Mesendoderm (in vitro differentiated cells): ENCODE measurements at regions not wholly inside any gene's neighbourhood (a gene's known extent, or its start where the extent isn't known, plus 50 kb on each side); places are given as distances from the start of the nearest gene placed in this dataset.
A peak's percentile ranks its signal among the peaks of the same experiment; 100 is the strongest.

Experiments
- DNase-seq: peaks from one replicate; pipeline ENCODE4 v3.0.0; 2013
- H2AK5ac ChIP-seq: 2 replicates; pipeline ENCODE4 v1.6.1; 2013; ENCODE audit warnings: low read length, inconsistent platforms
- H2BK120ac ChIP-seq: 2 replicates; pipeline ENCODE4 v1.6.1; 2013; ENCODE audit warnings: low read depth, mild to moderate bottlenecking, low read length, moderate library complexity, mixed read lengths
- H2BK15ac ChIP-seq: replicated peaks from 2 replicates; pipeline ENCODE4 v1.6.1; 2013; ENCODE audit warnings: low read depth, mild to moderate bottlenecking, moderate library complexity
- H2BK5ac ChIP-seq: 2 replicates; pipeline ENCODE4 v1.6.1; 2013; ENCODE audit warnings: low read length, inconsistent platforms
- H3K18ac ChIP-seq: 2 replicates; pipeline ENCODE4 v1.6.1; 2013; ENCODE audit warnings: mild to moderate bottlenecking, low read length, mixed read lengths
- H3K23ac ChIP-seq: one replicate; pipeline ENCODE4 v1.6.1; 2013; ENCODE audit warnings: low read length
- H3K27ac ChIP-seq: 2 replicates; pipeline ENCODE4 v1.5.1; 2013; ENCODE audit warnings: low read depth, mild to moderate bottlenecking, inconsistent platforms, low read length, moderate library complexity
- H3K27me3 ChIP-seq: 2 replicates; pipeline ENCODE4 v1.6.1; 2013; ENCODE audit warnings: low read length, control low read depth, mild to moderate bottlenecking, inconsistent platforms; ENCODE audit not compliant: insufficient read depth, poor library complexity
- H3K36me3 ChIP-seq: 2 replicates; pipeline ENCODE4 v1.6.1; 2013; ENCODE audit warnings: low read length, inconsistent platforms; ENCODE audit not compliant: control insufficient read depth, insufficient read depth
- H3K4ac ChIP-seq: one replicate; pipeline ENCODE4 v1.6.1; 2013; ENCODE audit warnings: low read depth, mild to moderate bottlenecking, low read length, moderate library complexity
- H3K4me1 ChIP-seq: 2 replicates; pipeline ENCODE4 v1.6.1; 2013; ENCODE audit warnings: low read depth, low read length, inconsistent platforms; ENCODE audit not compliant: control insufficient read depth
- H3K4me2 ChIP-seq: 2 replicates; pipeline ENCODE4 v1.6.1; 2013; ENCODE audit warnings: low read length
- H3K4me3 ChIP-seq: 2 replicates; pipeline ENCODE4 v1.5.1; 2013; ENCODE audit warnings: mild to moderate bottlenecking, low read length
- H3K56ac ChIP-seq: one replicate; pipeline ENCODE4 v1.6.1; 2013; ENCODE audit warnings: low read length
- H3K79me1 ChIP-seq: 2 replicates; pipeline ENCODE4 v1.6.1; 2013; ENCODE audit warnings: low read length, inconsistent platforms
- H3K79me2 ChIP-seq: 2 replicates; pipeline ENCODE4 v1.6.1; 2013; ENCODE audit warnings: mild to moderate bottlenecking, low read length; ENCODE audit not compliant: control insufficient read depth, insufficient read depth
- H3K9ac ChIP-seq: 2 replicates; pipeline ENCODE4 v1.6.1; 2013; ENCODE audit warnings: low read length, inconsistent platforms
- H4K5ac ChIP-seq: one replicate; pipeline ENCODE4 v1.6.1; 2013; ENCODE audit warnings: low read length
- H4K8ac ChIP-seq: one replicate; pipeline ENCODE4 v1.6.1; 2013; ENCODE audit warnings: low read depth, mild to moderate bottlenecking, control low read depth, low read length, moderate library complexity
- WGBS: extraction: QIAGEN DNeasy Blood & Tissue Kit; methylation state at CpG from one replicate; pipeline ENCODE4 v1.1.7; 2013; ENCODE audit warnings: low lambda C conversion rate, missing lambda C conversion rate; ENCODE audit not compliant: insufficient coverage; ENCODE audit errors: extremely low coverage; 5-methylcytosine and 5-hydroxymethylcytosine counted together

GRCh38 chr14:84197704-84198103 lies 1332.2 kb upstream of the FLRT2 start:
- no peaks in the 10 kb centered on the region for H3K79me1 ChIP-seq
- no peak overlapping the region for H3K23ac ChIP-seq
- H4K5ac ChIP-seq: no peak overlapping the region
- no peak overlapping the region for H3K56ac ChIP-seq
- no peak overlapping the region for H3K9ac ChIP-seq
- no peak overlapping the region for H3K18ac ChIP-seq
- no peak overlapping the region for H3K4me3 ChIP-seq
- H3K4me2 ChIP-seq: no peak overlapping the region
- H2BK5ac ChIP-seq: no peak overlapping the region
- H3K27ac ChIP-seq: no peak overlapping the region
- H3K79me2 ChIP-seq: no peaks in the 10 kb centered on the region
- H2BK15ac ChIP-seq: no peak overlapping the region
- WGBS: no CpG with 5 or more reads among the region's 1 CpG
- H4K8ac ChIP-seq: no peak overlapping the region
- no peak overlapping the region for H3K4ac ChIP-seq
- DNase-seq: no peak
- H3K4me1 ChIP-seq: no peaks in the 10 kb centered on the region
- no peaks in the 10 kb centered on the region for H3K36me3 ChIP-seq
- no peak overlapping the region for H2AK5ac ChIP-seq
- H3K27me3 ChIP-seq: no peaks in the 10 kb centered on the region
- H2BK120ac ChIP-seq: no peak overlapping the region

GRCh38 chr14:84202486-84202885 lies 1327.5 kb upstream of the FLRT2 start:
- Histone ChIP-seq H3K4ac (no peak overlapping the region), H3K9ac (no peak overlapping the region), H3K4me3 (no peak overlapping the region), H3K4me1 (no peaks in the 10 kb centered on the region), H4K8ac (no peak overlapping the region), H3K23ac (no peak overlapping the region), H2BK5ac (no peak overlapping the region), H3K27ac (no peak overlapping the region), H2BK15ac (no peak overlapping the region), H2AK5ac (no peak overlapping the region), H3K79me2 (no peaks in the 10 kb centered on the region), H3K36me3 (no peaks in the 10 kb centered on the region), H4K5ac (no peak overlapping the region), H3K27me3 (no peaks in the 10 kb centered on the region), H3K18ac (no peak overlapping the region), H2BK120ac (no peak overlapping the region), H3K56ac (no peak overlapping the region), H3K4me2 (no peak overlapping the region), H3K79me1 (no peaks in the 10 kb centered on the region)
- WGBS: no CpG with 5 or more reads among the region's 2 CpGs
- peak; percentile 69 for DNase-seq

GRCh38 chr14:84203896-84204295 lies 1326.0 kb upstream of the FLRT2 start:
- no peak overlapping the region for H3K56ac ChIP-seq
- no peak overlapping the region for H2AK5ac ChIP-seq
- H3K4me1 ChIP-seq: no peaks in the 10 kb centered on the region
- no peak overlapping the region for H3K4me2 ChIP-seq
- no peak overlapping the region for H2BK5ac ChIP-seq
- DNase-seq: no peak
- no peak overlapping the region for H4K5ac ChIP-seq
- no peaks in the 10 kb centered on the region for H3K36me3 ChIP-seq
- H3K27me3 ChIP-seq: no peaks in the 10 kb centered on the region
- H3K18ac ChIP-seq: no peak overlapping the region
- no peak overlapping the region for H4K8ac ChIP-seq
- no peak overlapping the region for H2BK15ac ChIP-seq
- no peak overlapping the region for H2BK120ac ChIP-seq
- no peak overlapping the region for H3K27ac ChIP-seq
- no peak overlapping the region for H3K9ac ChIP-seq
- no peak overlapping the region for H3K4me3 ChIP-seq
- H3K79me2 ChIP-seq: no peaks in the 10 kb centered on the region
- no peaks in the 10 kb centered on the region for H3K79me1 ChIP-seq
- no peak overlapping the region for H3K4ac ChIP-seq
- no peak overlapping the region for H3K23ac ChIP-seq

GRCh38 chr14:84208451-84208850 lies 1321.5 kb upstream of the FLRT2 start:
- Histone ChIP-seq H3K27ac (no peak overlapping the region), H2AK5ac (no peak overlapping the region), H3K79me1 (no peaks in the 10 kb centered on the region), H3K4me2 (no peak overlapping the region), H3K23ac (no peak overlapping the region), H2BK120ac (no peak overlapping the region), H3K36me3 (no peaks in the 10 kb centered on the region), H3K4me3 (no peak overlapping the region), H2BK15ac (no peak overlapping the region), H3K18ac (no peak overlapping the region), H3K4ac (no peak overlapping the region), H4K5ac (no peak overlapping the region), H2BK5ac (no peak overlapping the region), H3K9ac (no peak overlapping the region), H3K56ac (no peak overlapping the region), H3K27me3 (no peaks in the 10 kb centered on the region), H3K79me2 (no peaks in the 10 kb centered on the region), H3K4me1 (no peaks in the 10 kb centered on the region), H4K8ac (no peak overlapping the region)
- no CpG with 5 or more reads among the region's 7 CpGs for WGBS
- DNase-seq: no peak

- H3K23ac ChIP-seq: no peak overlapping the region
- H2AK5ac ChIP-seq: no peak overlapping the region
- no peak overlapping the region for H4K5ac ChIP-seq
- no peak overlapping the region for H4K8ac ChIP-seq
- DNase-seq: no peak
- H3K56ac ChIP-seq: no peak overlapping the region
- H2BK120ac ChIP-seq: no peak overlapping the region
- H3K4me1 ChIP-seq: no peaks in the 10 kb centered on the region
- H3K9ac ChIP-seq: no peak overlapping the region
- H3K27me3 ChIP-seq: no peaks in the 10 kb centered on the region
- no peak overlapping the region for H3K18ac ChIP-seq
- no peaks in the 10 kb centered on the region for H3K79me1 ChIP-seq
- H3K36me3 ChIP-seq: no peaks in the 10 kb centered on the region
- no CpG with 5 or more reads among the region's 1 CpG for WGBS
- H3K4ac ChIP-seq: no peak overlapping the region
- no peak overlapping the region for H3K27ac ChIP-seq
- H2BK15ac ChIP-seq: no peak overlapping the region
- no peaks in the 10 kb centered on the region for H3K79me2 ChIP-seq
- H3K4me3 ChIP-seq: no peak overlapping the region
- no peak overlapping the region for H3K4me2 ChIP-seq
- H2BK5ac ChIP-seq: no peak overlapping the region
Observed at GRCh38 chr14:84209031-84209430, 1320.9 kb upstream of the FLRT2 start.

GRCh38 chr14:84217066-84217465 lies 1312.9 kb upstream of the FLRT2 start:
- Histone ChIP-seq H3K4ac (no peak overlapping the region), H2BK15ac (no peak overlapping the region), H3K36me3 (no peaks in the 10 kb centered on the region), H3K9ac (no peak overlapping the region), H3K79me2 (no peaks in the 10 kb centered on the region), H3K56ac (no peak overlapping the region), H3K4me3 (no peak overlapping the region), H2BK120ac (no peak overlapping the region), H3K4me2 (no peak overlapping the region), H3K27me3 (no peaks in the 10 kb centered on the region), H2AK5ac (no peak overlapping the region), H3K79me1 (no peaks in the 10 kb centered on the region), H4K5ac (no peak overlapping the region), H4K8ac (no peak overlapping the region), H3K27ac (no peak overlapping the region), H3K4me1 (no peaks in the 10 kb centered on the region), H3K18ac (no peak overlapping the region), H2BK5ac (no peak overlapping the region), H3K23ac (no peak overlapping the region)
- no CpG with 5 or more reads among the region's 1 CpG for WGBS
- DNase-seq: no peak
